Natural killer cell treated with Interleukin-12 subunit alpha and Interleukin-12 subunit beta and Interleukin-15 and Interleukin-18, amount 100 ng/mL, for 72 hours (primary cell): ENCODE measurements at regions not wholly inside any gene's neighbourhood (a gene's known extent, or its start where the extent isn't known, plus 50 kb on each side); places are given as distances from the start of the nearest gene placed in this dataset.

Experiments used
- ATAC-seq, 2 donors: fragments of 150-1000 bp; cut with Tn5 transposase in 1 of 2; sonication (Bioruptor Pico), chemical (Tn5 transposase) in 1 of 2; 2 replicates each; pipeline ENCODE4 v1.10.0; 2021
- DNase-seq: peaks from one replicate; pipeline ENCODE4 v3.0.0; 2022; ENCODE audit warnings: low spot score
- H3K27ac Mint-ChIP-seq, 2 donors: 1 replicate in 1 of 2; 2 replicates in 1 of 2; pipeline ENCODE4 v1.8.0; 2022; ENCODE audit warnings: mixed read lengths in 2 of 2, mild to moderate bottlenecking in 1 of 2, moderate library complexity in 1 of 2
- H3K27me3 Mint-ChIP-seq, 2 donors: 1 replicate in 1 of 2; 2 replicates in 1 of 2; pipeline ENCODE4 v1.8.0; 2022; ENCODE audit warnings: mixed read lengths in 2 of 2
- H3K36me3 Mint-ChIP-seq: one replicate; pipeline ENCODE4 v1.8.0; 2022; ENCODE audit warnings: mixed read lengths
- H3K4me1 Mint-ChIP-seq, 2 donors: 1 replicate in 1 of 2; 2 replicates in 1 of 2; pipeline ENCODE4 v1.8.0; 2022; ENCODE audit warnings: low read depth in 2 of 2, mixed read lengths in 2 of 2, mild to moderate bottlenecking in 1 of 2
- H3K4me3 Mint-ChIP-seq: one replicate; pipeline ENCODE4 v1.8.0; 2022; ENCODE audit warnings: mixed read lengths
- H3K9me3 Mint-ChIP-seq: 2 replicates; pipeline ENCODE4 v1.8.0; 2022; ENCODE audit warnings: mixed read lengths

DNA sequence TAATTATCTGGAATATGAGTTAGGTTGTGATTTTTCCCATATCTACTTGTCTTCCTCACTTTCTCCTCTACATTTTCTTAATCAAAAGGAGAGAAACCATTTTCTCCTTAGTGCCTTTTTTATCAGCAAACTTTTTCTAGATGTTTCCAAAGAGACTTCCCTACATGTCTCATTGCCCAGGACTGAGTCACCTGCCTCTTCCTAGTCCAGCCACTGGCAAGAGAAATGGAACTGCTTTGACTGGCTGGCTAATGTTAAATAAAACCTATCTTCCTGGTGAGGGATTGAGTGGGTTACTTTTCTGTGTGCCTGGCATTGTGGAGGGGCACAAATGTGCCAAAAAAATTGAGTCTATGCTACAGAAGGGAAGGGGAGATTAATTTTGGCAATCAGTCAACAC is 52.1 kb upstream of the CD5L start:
- Mint-ChIP-seq H3K9me3 (no peaks in the 10 kb centered on the region), H3K27ac (no peak overlapping the region), H3K27me3 (peaks cover 13 to 29% of the 10 kb centered on the region in 2 donors), H3K36me3 (peaks cover 6% of the 10 kb centered on the region), H3K4me3 (no peak overlapping the region), H3K4me1 (peaks cover 0 to 4% of the 10 kb centered on the region in 2 donors)
- DNase-seq (no peak), ATAC-seq (no peak)

DNA sequence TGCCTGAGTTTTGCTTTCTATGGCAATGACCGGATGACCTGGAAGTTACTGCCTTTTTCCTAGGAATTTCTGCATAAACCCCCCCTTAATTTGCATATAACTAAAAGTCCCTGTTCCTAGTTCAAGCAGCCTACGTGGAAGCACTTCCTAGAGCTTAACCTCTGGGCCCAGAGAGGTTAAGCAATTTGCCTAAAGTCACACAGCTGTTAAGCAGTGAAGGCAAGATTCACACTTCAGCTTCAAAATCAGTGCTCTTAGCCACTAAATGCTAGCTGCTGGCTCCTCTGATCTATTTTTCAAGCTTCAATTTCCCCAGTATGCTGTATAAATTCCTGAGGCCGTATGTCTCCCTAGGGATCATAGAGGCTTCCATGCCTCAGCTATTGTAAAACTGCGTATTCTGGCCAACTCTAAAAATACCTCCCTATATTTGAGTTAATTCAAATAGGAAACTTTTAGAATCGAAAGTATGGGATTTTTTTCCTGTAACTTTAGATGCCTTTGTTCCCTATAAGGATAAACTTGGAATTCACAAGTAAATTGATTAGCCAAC is 53.1 kb upstream of the CD5L start:
- H3K4me1 Mint-ChIP-seq, result peaks cover 0 to 4% of the 10 kb centered on the region in 2 donors
- H3K27ac Mint-ChIP-seq, result no peak overlapping the region
- H3K9me3 Mint-ChIP-seq, result no peaks in the 10 kb centered on the region
- DNase-seq, result no peak
- peaks cover 6% of the 10 kb centered on the region for H3K36me3 Mint-ChIP-seq
- ATAC-seq, result no peak
- H3K27me3 Mint-ChIP-seq, result peaks cover 10 to 24% of the 10 kb centered on the region in 2 donors
- H3K4me3 Mint-ChIP-seq, result no peak overlapping the region

DNA sequence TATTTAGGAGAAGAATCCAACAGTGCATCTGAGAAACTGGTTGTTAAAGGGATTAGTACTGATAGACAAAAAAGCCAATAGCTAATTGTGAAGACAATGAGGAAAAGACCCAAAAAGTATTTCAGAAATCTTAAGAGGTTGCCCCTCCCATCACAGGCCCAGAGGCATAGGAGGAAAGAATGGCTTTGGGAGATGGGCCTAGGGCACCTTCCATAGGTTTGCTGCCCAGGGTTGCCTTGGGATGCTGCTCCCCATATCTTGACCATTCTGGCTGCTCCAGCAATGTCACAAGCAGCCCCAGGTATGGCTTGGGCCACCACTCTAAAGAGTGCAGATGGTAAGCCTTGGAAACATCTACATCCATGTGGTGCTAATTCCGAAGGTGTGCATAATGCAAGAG is 68.7 kb upstream of the CD5L start:
- Mint-ChIP-seq H3K9me3 (no peaks in the 10 kb centered on the region), H3K27ac (no peak overlapping the region), H3K4me1 (no peaks in the 10 kb centered on the region)

DNA sequence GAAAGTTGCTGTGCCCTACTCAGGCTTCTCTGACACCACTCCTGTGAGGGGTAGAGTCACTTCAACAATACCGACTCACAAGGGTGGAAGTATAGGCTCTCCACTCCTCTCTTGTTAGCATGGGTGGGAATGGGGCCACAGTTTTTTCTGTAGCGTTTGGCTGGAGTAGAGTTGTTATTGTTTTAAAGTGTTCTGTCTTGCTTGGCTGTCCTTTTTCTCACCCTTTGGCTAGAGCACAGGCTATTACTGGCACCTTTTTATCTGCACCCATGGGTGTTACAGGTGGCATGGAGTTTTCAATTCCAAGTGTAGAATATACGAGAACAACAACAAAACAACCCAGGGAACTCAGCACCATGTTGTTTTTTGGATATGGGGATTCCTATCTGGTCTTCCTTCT is 74.3 kb upstream of the CD5L start:
- ATAC-seq (no peak), DNase-seq (no peak)
- H3K4me1 Mint-ChIP-seq, result no peaks in the 10 kb centered on the region
- H3K27ac Mint-ChIP-seq, result no peak overlapping the region
- no peaks in the 10 kb centered on the region for H3K9me3 Mint-ChIP-seq
- peaks cover 32 to 61% of the 10 kb centered on the region in 2 donors for H3K27me3 Mint-ChIP-seq
- H3K4me3 Mint-ChIP-seq, result no peak overlapping the region
- H3K36me3 Mint-ChIP-seq, result no peaks in the 10 kb centered on the region

More for the DNA sequence above, 68.7 kb upstream of the CD5L start:
- no peak for DNase-seq
- H3K27me3 Mint-ChIP-seq, result peaks cover 21 to 39% of the 10 kb centered on the region in 2 donors
- H3K4me3 Mint-ChIP-seq, result no peak overlapping the region
- no peak for ATAC-seq
- H3K36me3 Mint-ChIP-seq, result no peaks in the 10 kb centered on the region

DNA sequence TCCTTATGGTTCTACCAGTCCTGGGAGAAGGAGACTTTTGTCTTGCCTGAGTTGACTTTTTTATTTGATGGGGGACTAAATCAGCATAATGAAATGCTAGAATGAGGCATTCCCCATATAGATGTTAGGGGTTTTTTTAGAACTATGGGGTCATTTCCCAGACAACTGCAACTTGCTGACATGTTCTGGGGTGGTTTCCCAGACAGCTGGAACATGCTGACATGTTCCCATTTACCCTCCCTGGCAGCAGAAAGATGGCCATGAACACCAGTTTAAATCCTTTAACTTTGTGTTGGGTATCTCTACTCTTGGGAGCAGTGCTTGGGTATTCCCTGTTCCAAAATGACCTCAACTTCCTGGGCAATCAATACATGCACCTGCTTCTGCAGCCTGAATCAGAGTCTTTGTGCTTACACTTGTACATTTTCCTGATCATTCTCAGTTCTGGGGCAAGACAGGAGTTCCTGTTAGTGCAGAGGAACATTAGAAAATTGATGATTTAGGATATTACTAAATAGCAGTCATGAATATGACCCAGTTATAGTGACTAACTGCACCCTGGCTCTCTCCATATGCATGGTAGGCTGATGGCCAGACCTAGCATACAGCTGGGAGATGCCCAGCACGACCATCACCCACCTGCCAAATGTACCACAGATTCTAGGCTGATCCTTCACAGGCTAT is 75.4 kb upstream of the CD5L start:
- no peak for ATAC-seq
- no peak overlapping the region for H3K27ac Mint-ChIP-seq
- H3K4me1 Mint-ChIP-seq, result no peaks in the 10 kb centered on the region
- no peaks in the 10 kb centered on the region for H3K36me3 Mint-ChIP-seq
- H3K27me3 Mint-ChIP-seq, result peaks cover 33 to 63% of the 10 kb centered on the region in 2 donors
- H3K9me3 Mint-ChIP-seq, result no peaks in the 10 kb centered on the region
- no peak for DNase-seq
- H3K4me3 Mint-ChIP-seq, result no peak overlapping the region

DNA sequence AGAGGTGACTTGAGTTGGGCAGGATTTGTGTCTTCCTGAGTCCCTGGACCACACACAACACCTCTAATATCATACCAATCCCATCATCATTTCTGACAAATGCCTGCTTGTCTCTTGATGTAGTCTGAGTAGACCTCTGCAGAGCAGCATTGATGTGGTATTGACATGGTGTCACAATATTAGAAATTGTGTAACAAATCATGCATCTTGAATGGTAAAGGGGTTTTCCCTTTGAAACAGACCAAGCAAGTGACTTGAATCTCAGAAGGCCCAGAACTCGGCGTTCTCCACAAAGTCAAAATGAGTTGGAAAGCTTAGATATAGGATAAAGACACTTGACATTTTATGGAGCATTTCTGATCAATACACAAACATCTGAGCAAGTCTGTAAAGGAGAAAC is 72.7 kb upstream of the KIRREL1 start:
- Mint-ChIP-seq H3K27me3 (peaks cover 26 to 48% of the 10 kb centered on the region in 2 donors), H3K27ac (no peak overlapping the region), H3K4me1 (no peaks in the 10 kb centered on the region), H3K4me3 (no peak overlapping the region), H3K9me3 (no peaks in the 10 kb centered on the region), H3K36me3 (no peaks in the 10 kb centered on the region)
- ATAC-seq (no peak), DNase-seq (no peak)

DNA sequence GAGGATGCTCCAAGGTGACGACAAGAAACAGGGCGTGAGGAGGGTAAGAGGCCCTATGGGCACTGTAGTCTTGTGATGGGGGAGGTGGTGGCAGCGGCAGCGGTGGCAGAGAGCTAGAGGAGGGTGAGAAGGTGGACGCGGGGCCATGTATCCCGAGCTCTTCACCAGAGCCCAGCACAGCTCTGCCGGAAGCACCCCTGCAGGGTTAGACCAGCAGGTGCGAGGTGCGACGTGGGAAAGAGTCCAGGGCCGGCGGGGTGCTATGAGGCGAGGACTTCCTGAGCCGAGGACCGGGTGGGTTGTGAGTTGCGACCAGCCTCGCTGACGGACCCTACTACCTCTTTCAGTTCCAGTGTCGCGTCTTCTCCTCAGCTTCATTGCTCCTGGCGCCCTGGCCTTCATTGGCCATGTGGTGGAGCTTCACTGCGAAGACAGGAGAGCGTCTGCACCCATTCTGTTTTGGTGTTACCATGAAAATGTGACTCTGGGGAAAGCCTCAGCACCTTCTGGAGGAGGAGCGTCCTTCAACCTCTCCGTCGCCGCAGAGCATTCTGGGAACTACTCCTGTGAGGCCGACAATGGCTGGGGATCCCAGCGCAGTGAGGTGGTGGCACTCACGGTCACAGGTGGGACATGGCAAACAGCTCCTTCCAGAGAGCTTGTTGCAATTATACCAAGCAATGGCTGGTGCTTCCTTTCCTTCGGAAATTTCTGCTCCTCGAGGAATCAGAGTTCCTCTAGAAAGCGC is 67.9 kb upstream of the KIRREL1 start:
- H3K9me3 Mint-ChIP-seq, result no peaks in the 10 kb centered on the region
- H3K4me3 Mint-ChIP-seq, result no peak overlapping the region
- H3K4me1 Mint-ChIP-seq, result no peaks in the 10 kb centered on the region
- DNase-seq, result no peak
- H3K36me3 Mint-ChIP-seq, result no peaks in the 10 kb centered on the region
- peaks cover 11 to 18% of the 10 kb centered on the region in 2 donors for H3K27me3 Mint-ChIP-seq
- ATAC-seq, result peak in 1 of 2 donors; percentile 55
- no peak overlapping the region for H3K27ac Mint-ChIP-seq

DNA sequence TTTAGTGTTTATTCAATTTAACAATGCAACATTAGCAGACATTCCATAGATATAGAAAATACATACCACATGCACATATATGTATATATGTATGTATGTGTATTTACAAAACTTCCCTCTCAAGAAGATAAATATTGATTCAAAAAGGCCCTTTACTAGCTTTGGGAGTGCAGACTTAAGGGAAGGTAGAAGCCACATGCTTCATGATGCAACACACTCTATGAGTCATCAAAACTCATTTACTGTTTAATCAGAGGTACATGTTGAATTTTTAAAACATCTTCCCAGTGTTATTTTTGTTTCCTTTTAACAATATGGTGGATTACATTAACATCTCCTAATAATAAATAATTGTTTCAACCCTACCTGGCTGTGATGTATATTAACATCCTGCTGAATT is 61.4 kb upstream of the KIRREL1 start:
- no peaks in the 10 kb centered on the region for H3K36me3 Mint-ChIP-seq
- no peak for ATAC-seq
- H3K4me1 Mint-ChIP-seq, result no peaks in the 10 kb centered on the region
- no peak overlapping the region for H3K4me3 Mint-ChIP-seq
- peaks cover 10 to 11% of the 10 kb centered on the region in 2 donors for H3K27me3 Mint-ChIP-seq
- H3K27ac Mint-ChIP-seq, result no peak overlapping the region
- no peak for DNase-seq
- no peaks in the 10 kb centered on the region for H3K9me3 Mint-ChIP-seq

DNA sequence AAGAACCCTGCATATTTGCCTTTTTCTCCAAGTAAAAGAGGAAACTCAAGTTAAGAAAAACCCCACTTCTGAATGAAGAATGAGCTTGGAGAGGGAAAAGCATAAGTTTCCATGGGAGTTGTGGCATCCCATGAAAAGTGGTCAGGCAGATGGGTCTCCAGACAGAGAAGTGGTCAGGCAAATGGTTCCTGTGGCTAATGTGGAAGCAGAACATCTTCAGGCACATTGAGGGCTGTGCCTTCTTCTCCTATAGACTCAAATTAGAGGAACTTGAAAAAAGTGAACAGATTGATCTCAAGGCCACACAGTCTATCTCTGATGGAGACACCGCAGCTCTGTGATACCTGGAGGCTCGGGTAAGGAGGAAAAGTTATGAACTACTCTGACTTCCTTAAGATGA is 55.7 kb upstream of the KIRREL1 start:
- Mint-ChIP-seq H3K27me3 (peaks cover 22 to 29% of the 10 kb centered on the region in 2 donors), H3K27ac (no peak overlapping the region), H3K9me3 (no peaks in the 10 kb centered on the region), H3K4me1 (no peaks in the 10 kb centered on the region), H3K36me3 (no peaks in the 10 kb centered on the region), H3K4me3 (no peak overlapping the region)
- ATAC-seq (no peak), DNase-seq (no peak)

DNA sequence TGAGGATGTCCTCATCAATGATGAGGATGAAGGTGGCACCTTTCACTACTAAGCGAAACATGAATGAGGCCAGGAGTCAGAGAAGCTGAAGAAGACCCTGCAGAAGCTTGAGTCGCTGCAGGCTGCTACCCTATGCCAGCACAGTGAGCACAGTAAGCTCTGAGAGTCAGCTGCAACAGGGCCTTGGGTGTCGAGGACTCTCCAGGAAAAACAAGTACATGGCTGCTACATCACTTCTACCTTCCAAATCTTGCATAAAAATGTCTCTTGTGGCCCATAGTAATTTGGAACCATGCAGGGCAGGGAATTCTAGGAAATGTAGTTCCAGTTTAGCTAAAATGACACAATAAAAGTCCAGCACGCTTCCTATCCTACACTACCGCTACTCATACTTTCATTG is 51.5 kb upstream of the KIRREL1 start:
- DNase-seq (no peak), ATAC-seq (no peak)
- Mint-ChIP-seq H3K9me3 (no peaks in the 10 kb centered on the region), H3K36me3 (no peaks in the 10 kb centered on the region), H3K27ac (no peak overlapping the region), H3K4me1 (peaks cover 3 to 6% of the 10 kb centered on the region in 2 donors), H3K4me3 (no peak overlapping the region), H3K27me3 (peaks cover 12 to 21% of the 10 kb centered on the region in 2 donors)
